ENCODE measurements at regions not wholly inside any gene's neighbourhood (a gene's known extent, or its start where the extent isn't known, plus 50 kb on each side); places are given as distances from the start of the nearest gene placed in this dataset.

DNA sequence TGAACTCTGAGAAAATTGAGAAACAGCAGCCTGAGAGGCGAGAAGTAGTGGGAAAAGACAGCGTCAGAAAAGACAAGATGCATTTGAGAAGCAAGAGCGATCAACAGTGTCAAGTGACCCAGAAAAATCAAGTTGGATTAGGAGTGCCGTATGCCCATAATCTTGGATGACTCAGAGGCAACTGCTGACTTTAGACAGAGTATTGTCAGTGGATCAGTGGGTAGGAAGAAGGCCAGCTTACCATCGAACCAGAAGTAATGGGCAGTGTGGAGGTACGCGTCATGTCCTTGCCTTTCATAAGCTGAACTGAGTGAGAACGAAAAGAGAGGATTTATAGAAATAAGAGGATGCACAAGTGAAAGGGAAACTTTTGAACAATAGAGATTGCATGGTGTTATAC is 151.0 kb upstream of the NAV3 start:
- H3K9me3 ChIP-seq (ENCODE audit: low read depth), result no peaks in the 10 kb centered on the region
- H3K4me2 ChIP-seq, result no peak overlapping the region
- H3K79me2 ChIP-seq (ENCODE audit: low read depth), result no peaks in the 10 kb centered on the region
- DNase-seq (ENCODE audit: low spot score), result peak; percentile 17
- H3K27ac ChIP-seq, result no peak overlapping the region
- no peaks in the 10 kb centered on the region for H3K36me3 ChIP-seq
- no peak overlapping the region for H3K4me3 ChIP-seq
- no peak overlapping the region for H3K9ac ChIP-seq
- no peaks in the 10 kb centered on the region for H3K27me3 ChIP-seq
- Mint-ChIP-seq H3K27me3 (ENCODE audit: insufficient read depth, low read depth) (peaks cover 4% of the 10 kb centered on the region), H3K4me3 (no peak overlapping the region), H3K36me3 (no peaks in the 10 kb centered on the region), H3K27ac (peak overlapping the region; percentile 5), H3K4me1 (peaks cover 20% of the 10 kb centered on the region), H3K9me3 (no peaks in the 10 kb centered on the region)
- H2AFZ ChIP-seq (replicated peaks), result no peak overlapping the region
- no peaks in the 10 kb centered on the region for H4K20me1 ChIP-seq (ENCODE audit: low read depth)
- H3K4me1 ChIP-seq, result peaks cover 2% of the 10 kb centered on the region
- H3F3A ChIP-seq (ENCODE audit: low read depth), result no peaks in the 10 kb centered on the region
- TF ChIP-seq EZH2phosphoT487 (IDR thresholded peaks at IDR 0.05) (no peak), EZH2 (IDR thresholded peaks at IDR 0.05) (no peak)
- TF ChIP-seq, protein P1, sequence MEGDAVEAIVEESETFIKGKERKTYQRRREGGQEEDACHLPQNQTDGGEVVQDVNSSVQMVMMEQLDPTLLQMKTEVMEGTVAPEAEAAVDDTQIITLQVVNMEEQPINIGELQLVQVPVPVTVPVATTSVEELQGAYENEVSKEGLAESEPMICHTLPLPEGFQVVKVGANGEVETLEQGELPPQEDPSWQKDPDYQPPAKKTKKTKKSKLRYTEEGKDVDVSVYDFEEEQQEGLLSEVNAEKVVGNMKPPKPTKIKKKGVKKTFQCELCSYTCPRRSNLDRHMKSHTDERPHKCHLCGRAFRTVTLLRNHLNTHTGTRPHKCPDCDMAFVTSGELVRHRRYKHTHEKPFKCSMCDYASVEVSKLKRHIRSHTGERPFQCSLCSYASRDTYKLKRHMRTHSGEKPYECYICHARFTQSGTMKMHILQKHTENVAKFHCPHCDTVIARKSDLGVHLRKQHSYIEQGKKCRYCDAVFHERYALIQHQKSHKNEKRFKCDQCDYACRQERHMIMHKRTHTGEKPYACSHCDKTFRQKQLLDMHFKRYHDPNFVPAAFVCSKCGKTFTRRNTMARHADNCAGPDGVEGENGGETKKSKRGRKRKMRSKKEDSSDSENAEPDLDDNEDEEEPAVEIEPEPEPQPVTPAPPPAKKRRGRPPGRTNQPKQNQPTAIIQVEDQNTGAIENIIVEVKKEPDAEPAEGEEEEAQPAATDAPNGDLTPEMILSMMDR (IDR thresholded peaks at IDR 0.05), result no peak

DNA sequence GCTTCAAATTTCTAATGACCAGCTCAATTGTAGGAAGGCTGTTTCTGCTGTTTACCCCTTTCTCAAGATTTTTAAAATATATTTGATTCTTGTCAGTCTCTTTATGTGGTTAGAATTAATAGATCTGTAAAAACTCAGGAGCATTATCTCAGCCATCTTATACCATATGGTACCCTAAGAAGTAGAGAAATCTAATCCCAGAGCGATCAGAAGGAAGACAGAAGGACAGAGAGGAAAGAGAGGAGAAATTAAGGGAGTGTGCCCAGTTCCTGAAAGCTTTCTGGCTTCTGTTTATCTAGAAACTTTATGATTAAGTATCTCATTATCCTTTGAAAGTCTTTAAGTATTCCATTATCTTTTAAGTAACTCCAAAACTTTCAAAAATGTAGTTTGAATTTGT is 152.1 kb upstream of the NAV3 start:
- no peaks in the 10 kb centered on the region for H4K20me1 ChIP-seq (ENCODE audit: low read depth)
- Mint-ChIP-seq H3K36me3 (no peaks in the 10 kb centered on the region), H3K9me3 (no peaks in the 10 kb centered on the region), H3K4me1 (peaks cover 15% of the 10 kb centered on the region), H3K27me3 (ENCODE audit: insufficient read depth, low read depth) (peaks cover 4% of the 10 kb centered on the region), H3K4me3 (no peak overlapping the region), H3K27ac (peak overlapping the region; percentile 55)
- H3K9ac ChIP-seq, result no peak overlapping the region
- H3K4me2 ChIP-seq, result no peak overlapping the region
- H3K4me3 ChIP-seq, result no peak overlapping the region
- no peaks in the 10 kb centered on the region for H3K4me1 ChIP-seq
- H3K27me3 ChIP-seq, result no peaks in the 10 kb centered on the region
- H3F3A ChIP-seq (ENCODE audit: low read depth), result no peaks in the 10 kb centered on the region
- no peaks in the 10 kb centered on the region for H3K79me2 ChIP-seq (ENCODE audit: low read depth)
- H2AFZ ChIP-seq (replicated peaks), result no peak overlapping the region
- H3K9me3 ChIP-seq (ENCODE audit: low read depth), result no peaks in the 10 kb centered on the region
- no peak overlapping the region for H3K27ac ChIP-seq
- no peaks in the 10 kb centered on the region for H3K36me3 ChIP-seq
- DNase-seq (ENCODE audit: low spot score), result no peak
- TF ChIP-seq, protein P1 (IDR thresholded peaks at IDR 0.05), result no peak
- TF ChIP-seq EZH2 (IDR thresholded peaks at IDR 0.05) (no peak), EZH2phosphoT487 (IDR thresholded peaks at IDR 0.05) (no peak)

DNA sequence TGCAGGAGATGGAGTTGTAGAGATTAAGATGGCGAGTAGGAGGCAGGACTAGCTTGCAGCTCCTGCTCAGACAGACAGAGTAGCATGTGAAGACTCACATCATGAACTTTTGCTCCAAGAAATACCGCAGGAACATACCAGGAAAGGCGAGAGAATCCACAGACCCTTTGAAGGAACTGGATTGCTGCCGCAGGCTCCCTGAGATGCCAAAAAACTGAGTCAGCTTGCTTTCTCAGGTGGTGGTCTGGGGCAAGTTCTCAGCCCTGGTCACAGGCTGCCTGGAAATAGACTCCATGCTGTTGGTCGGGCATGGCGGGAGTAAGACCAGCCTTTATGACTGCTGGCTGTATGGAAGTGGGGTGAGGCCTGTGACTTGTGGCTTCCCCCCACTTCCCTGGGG is 163.6 kb upstream of the NAV3 start:
- no peak for TF ChIP-seq EZH2phosphoT487 (IDR thresholded peaks at IDR 0.05)
- TF ChIP-seq, protein P1 (IDR thresholded peaks at IDR 0.05), result no peak
- TF ChIP-seq EZH2 (IDR thresholded peaks at IDR 0.05), result no peak
- Histone ChIP-seq H3K4me2 (no peak overlapping the region), H3K4me3 (no peak overlapping the region), H3K79me2 (ENCODE audit: low read depth) (no peaks in the 10 kb centered on the region), H3K27ac (no peak overlapping the region), H3K27me3 (no peaks in the 10 kb centered on the region), H2AFZ (replicated peaks) (no peak overlapping the region), H3K9me3 (ENCODE audit: low read depth) (no peaks in the 10 kb centered on the region), H3K4me1 (no peaks in the 10 kb centered on the region), H4K20me1 (ENCODE audit: low read depth) (no peaks in the 10 kb centered on the region), H3K36me3 (no peaks in the 10 kb centered on the region), H3F3A (ENCODE audit: low read depth) (no peaks in the 10 kb centered on the region), H3K9ac (no peak overlapping the region)
- H3K4me1 Mint-ChIP-seq, result no peaks in the 10 kb centered on the region
- H3K36me3 Mint-ChIP-seq, result peaks cover 8% of the 10 kb centered on the region
- H3K9me3 Mint-ChIP-seq, result peaks cover 18% of the 10 kb centered on the region
- H3K27me3 Mint-ChIP-seq (ENCODE audit: insufficient read depth, low read depth), result peaks cover 2% of the 10 kb centered on the region
- H3K4me3 Mint-ChIP-seq, result no peak overlapping the region
- no peak overlapping the region for H3K27ac Mint-ChIP-seq
- DNase-seq (ENCODE audit: low spot score), result no peak

Data from neural progenitor cell (in vitro differentiated cells).